Vagina (tissue), 2 donors: ENCODE measurements at regions not wholly inside any gene's neighbourhood (a gene's known extent, or its start where the extent isn't known, plus 50 kb on each side); places are given as distances from the start of the nearest gene placed in this dataset.

Experiments used
- DNase-seq, 2 donors: peaks; one replicate each; pipeline ENCODE4 v3.0.0-alpha.2; 2017; ENCODE audit errors: extremely low spot score in 2 of 2
- H3K27ac ChIP-seq: fragments of 200-600 bp; sonication (generic); one replicate; pipeline ENCODE4 v1.5.1; 2019
- H3K27me3 ChIP-seq: fragments of 200-600 bp; sonication (generic); one replicate; pipeline ENCODE4 v1.5.1; 2019
- H3K36me3 ChIP-seq, 2 donors: fragments of 200-600 bp; sonication (generic); one replicate each; pipeline ENCODE4 v1.5.1; 2017 to 2019
- H3K4me1 ChIP-seq: fragments of 200-600 bp; sonication (generic); one replicate; pipeline ENCODE4 v1.5.1; 2019
- H3K4me3 ChIP-seq, 2 donors: fragments of 200-600 bp; sonication (generic); 1 replicate in 1 of 2; 2 replicates in 1 of 2; pipeline ENCODE4 v1.5.1; 2016 to 2019
- H3K9me3 ChIP-seq: fragments of 200-600 bp; sonication (generic); one replicate; pipeline ENCODE4 v1.5.1; 2019
- CTCF ChIP-seq, 3 experiments: fragments of 450-650 bp in 2 of 3; fragments of 200-600 bp in 1 of 3; sonication (generic) in 1 of 3; IDR thresholded peaks; one replicate each; pipeline ENCODE4 v1.5.1; 2017 to 2019; ENCODE audit warnings: antibody characterized with exemption in 3 of 3, mild to moderate bottlenecking in 2 of 3, moderate library complexity in 2 of 3
- POLR2A ChIP-seq, 2 donors: fragments of 450-650 bp; IDR thresholded peaks; one replicate each; pipeline ENCODE4 v1.6.1; 2017; ENCODE audit warnings: antibody characterized with exemption in 2 of 2, mild to moderate bottlenecking in 2 of 2, moderate library complexity in 2 of 2
- POLR2AphosphoS5 ChIP-seq, 2 donors: sonication (generic); formaldehyde crosslinking; IDR thresholded peaks; one replicate each; pipeline ENCODE4 v1.9.0; 2017; ENCODE audit warnings: antibody characterized with exemption in 2 of 2, mild to moderate bottlenecking in 2 of 2, low read depth in 1 of 2; ENCODE audit not compliant: insufficient read depth in 1 of 2
- intact Hi-C: fragments of 100-400 bp; cut with DNase I; formaldehyde crosslinking; loops from one replicate; pipeline ENCODE4 v1.15.1; 2023

- H3K27ac ChIP-seq, result no peak overlapping the region
- no peaks in the 10 kb centered on the region for H3K27me3 ChIP-seq
- no peak for DNase-seq
- no peaks in the 10 kb centered on the region for H3K36me3 ChIP-seq
- no peak overlapping the region for H3K4me3 ChIP-seq
- TF ChIP-seq POLR2AphosphoS5 (IDR thresholded peaks at IDR 0.05; ENCODE audit: insufficient read depth in 1 of 2, low read depth in 1 of 2) (no peak), CTCF (IDR thresholded peaks at IDR 0.05) (no peak), POLR2A (IDR thresholded peaks at IDR 0.05) (no peak)
- intact Hi-C loops, result no loop called here
- H3K4me1 ChIP-seq, result no peaks in the 10 kb centered on the region
- no peaks in the 10 kb centered on the region for H3K9me3 ChIP-seq
Observed at GRCh38 chr21:33152732-33153130, 77.0 kb upstream of the IFNAR2 start.

- Histone ChIP-seq H3K27me3 (no peaks in the 10 kb centered on the region), H3K4me3 (no peak overlapping the region), H3K9me3 (peaks cover 6% of the 10 kb centered on the region), H3K27ac (no peak overlapping the region), H3K4me1 (no peaks in the 10 kb centered on the region), H3K36me3 (no peaks in the 10 kb centered on the region)
- TF ChIP-seq POLR2AphosphoS5 (IDR thresholded peaks at IDR 0.05; ENCODE audit: insufficient read depth in 1 of 2, low read depth in 1 of 2), result no peak
- TF ChIP-seq POLR2A (IDR thresholded peaks at IDR 0.05), result no peak
- TF ChIP-seq CTCF (IDR thresholded peaks at IDR 0.05), result no peak
- DNase-seq, result no peak
- intact Hi-C loops, result no loop called here
Observed at GRCh38 chr21:33155005-33155404, 74.7 kb upstream of the IFNAR2 start.

GRCh38 chr21:33155422-33155821 is 74.3 kb upstream of the IFNAR2 start:
- Histone ChIP-seq H3K9me3 (peaks cover 6% of the 10 kb centered on the region), H3K4me3 (no peak overlapping the region), H3K27ac (no peak overlapping the region), H3K27me3 (no peaks in the 10 kb centered on the region), H3K36me3 (no peaks in the 10 kb centered on the region), H3K4me1 (no peaks in the 10 kb centered on the region)
- TF ChIP-seq CTCF (IDR thresholded peaks at IDR 0.05) (no peak), POLR2A (IDR thresholded peaks at IDR 0.05) (no peak), POLR2AphosphoS5 (IDR thresholded peaks at IDR 0.05; ENCODE audit: insufficient read depth in 1 of 2, low read depth in 1 of 2) (no peak)
- DNase-seq, result no peak
- intact Hi-C loops, result no loop called here

GRCh38 chr21:33157303-33157702 is 72.4 kb upstream of the IFNAR2 start:
- no peaks in the 10 kb centered on the region for H3K4me1 ChIP-seq
- no peaks in the 10 kb centered on the region for H3K36me3 ChIP-seq
- H3K9me3 ChIP-seq, result peaks cover 6% of the 10 kb centered on the region
- intact Hi-C loops, result no loop called here
- no peak for TF ChIP-seq CTCF (IDR thresholded peaks at IDR 0.05)
- no peak for TF ChIP-seq POLR2AphosphoS5 (IDR thresholded peaks at IDR 0.05; ENCODE audit: insufficient read depth in 1 of 2, low read depth in 1 of 2)
- no peak for TF ChIP-seq POLR2A (IDR thresholded peaks at IDR 0.05)
- no peak for DNase-seq
- H3K27me3 ChIP-seq, result no peaks in the 10 kb centered on the region
- H3K4me3 ChIP-seq, result no peak overlapping the region
- H3K27ac ChIP-seq, result no peak overlapping the region

GRCh38 chr21:33158654-33159053 is 71.1 kb upstream of the IFNAR2 start:
- TF ChIP-seq POLR2A (IDR thresholded peaks at IDR 0.05) (no peak), CTCF (IDR thresholded peaks at IDR 0.05) (no peak), POLR2AphosphoS5 (IDR thresholded peaks at IDR 0.05; ENCODE audit: insufficient read depth in 1 of 2, low read depth in 1 of 2) (no peak)

More at GRCh38 chr21:33158654-33159053, 71.1 kb upstream of the IFNAR2 start:
- intact Hi-C loops, result no loop called here
- no peak for DNase-seq
- Histone ChIP-seq H3K27ac (no peak overlapping the region), H3K36me3 (no peaks in the 10 kb centered on the region), H3K27me3 (no peaks in the 10 kb centered on the region), H3K4me1 (peaks cover 6% of the 10 kb centered on the region), H3K4me3 (no peak overlapping the region), H3K9me3 (peaks cover 6% of the 10 kb centered on the region)
